HepG2 (cell line): ENCODE measurements at regions not wholly inside any gene's neighbourhood (a gene's known extent, or its start where the extent isn't known, plus 50 kb on each side); places are given as distances from the start of the nearest gene placed in this dataset.

Experiments
- ATAC-seq: fragments of 200-7000 bp; cut with Tn5 transposase; 3 replicates; pipeline ENCODE4 v1.9.1; 2020; ENCODE audit warnings: mild to moderate bottlenecking, moderate library complexity
- BruUV-seq: library from RNA; stranded (reverse); fragments of 400-500 nt; replicated peaks from 2 replicates; lab custom pipeline; 2021; lab: Mats Ljungman, UMichigan
- CTCF ChIA-PET: fragments of 300-600 bp; formaldehyde crosslinking; extraction: SDS; loops from one replicate; lab custom pipeline; 2021; ENCODE audit warnings: low total read pairs, inconsistent platforms, low intra/inter-chr PET ratio; lab: Yijun Ruan, JAX
- POLR2A ChIA-PET: fragments of 350-600 bp; sonication (Branson Sonifier 250); formaldehyde crosslinking; loops from one replicate; lab custom pipeline; 2020; ENCODE audit warnings: antibody characterized with exemption, inconsistent platforms; lab: Yijun Ruan, JAX
- DNase-seq: peaks from one replicate; pipeline ENCODE4 v3.0.0-alpha.2; 2015; ENCODE audit warnings: low spot score
- FAIRE-seq: peaks from 3 replicates; lab custom pipeline; 2011; peaks lifted over from hg19 to GRCh38; lab: Jason Lieb, UNC
- H2AFZ ChIP-seq: one replicate; pipeline ENCODE4 v1.6.1; 2011; ENCODE audit warnings: low read length, inconsistent platforms
- H3K27ac ChIP-seq: fragments of 300-600 bp; 3 replicates; pipeline ENCODE4 v1.8.0; 2011; ENCODE audit warnings: mixed run types, mild to moderate bottlenecking, mixed read lengths, low read length, inconsistent platforms; ENCODE audit not compliant: insufficient read depth; ENCODE audit errors: extremely low read length
- H3K27me3 ChIP-seq, 2 experiments: fragments of 200-600 bp in 1 of 2; 2 replicates in 1 of 2; 3 replicates in 1 of 2; pipeline versions ENCODE4 v1.6.0 to v1.8.0; 2011; ENCODE audit warnings: low read length in 2 of 2, mild to moderate bottlenecking in 2 of 2, moderate library complexity in 2 of 2, inconsistent platforms in 1 of 2; ENCODE audit not compliant: insufficient read depth in 2 of 2, control insufficient read depth in 1 of 2
- H3K36me3 ChIP-seq, 2 experiments: fragments of 200-600 bp in 1 of 2; replicated peaks in 1 of 2; 2 replicates in 1 of 2; 3 replicates in 1 of 2; pipeline versions ENCODE4 v1.5.1 to v1.8.0; 2011; ENCODE audit warnings: low read length in 2 of 2, inconsistent platforms in 1 of 2; ENCODE audit not compliant: insufficient read depth in 2 of 2, control insufficient read depth in 1 of 2
- H3K4me1 ChIP-seq: 2 replicates; pipeline ENCODE4 v1.5.1; 2012; ENCODE audit warnings: low read length, inconsistent platforms; ENCODE audit not compliant: insufficient read depth
- H3K4me2 ChIP-seq: 2 replicates; pipeline ENCODE4 v1.6.0; 2011; ENCODE audit warnings: low read depth, low read length, inconsistent platforms
- H3K4me3 ChIP-seq, 3 experiments: fragments of 200-600 bp in 1 of 3; sonication (generic), shearing (Covaris generic) in 1 of 3; replicated peaks in 1 of 3; 2 replicates each; pipeline ENCODE4 v1.5.1; 2011 to 2016; ENCODE audit warnings: low read length in 3 of 3, inconsistent platforms in 2 of 3, low read depth in 2 of 3, mild to moderate bottlenecking in 2 of 3, control low read depth in 1 of 3, mixed read lengths in 1 of 3; ENCODE audit not compliant: insufficient read depth in 1 of 3
- H3K79me2 ChIP-seq: one replicate; pipeline ENCODE4 v1.6.1; 2011; ENCODE audit warnings: low read length, inconsistent platforms; ENCODE audit not compliant: insufficient read depth
- H3K9ac ChIP-seq: 2 replicates; pipeline ENCODE4 v1.6.0; 2011; ENCODE audit warnings: mild to moderate bottlenecking, low read depth, low read length, inconsistent platforms; ENCODE audit not compliant: insufficient read depth
- H3K9me3 ChIP-seq: 2 replicates; pipeline ENCODE4 v1.5.1; 2012; ENCODE audit warnings: mild to moderate bottlenecking, low read length
- H4K20me1 ChIP-seq: 2 replicates; pipeline ENCODE4 v1.6.0; 2011; ENCODE audit warnings: inconsistent platforms, mild to moderate bottlenecking, low read length, moderate library complexity; ENCODE audit not compliant: insufficient read depth
- ATF2 ChIP-seq: sonication (generic); formaldehyde crosslinking; IDR thresholded peaks from 2 replicates; pipeline ENCODE4 v1.4.0; 2020; ENCODE audit warnings: missing genetic modification reagents
- MIER3 ChIP-seq: IDR thresholded peaks from 2 replicates; pipeline ENCODE4 v1.6.1; 2016; ENCODE audit warnings: missing compliant biosample characterization, borderline replicate concordance
- ZNF597 ChIP-seq: sonication (generic); formaldehyde crosslinking; IDR thresholded peaks from 2 replicates; pipeline ENCODE4 v1.5.0; 2020; ENCODE audit warnings: missing genetic modification reagents
- ZNF629 ChIP-seq: sonication (generic); formaldehyde crosslinking; conservative IDR thresholded peaks from 2 replicates; pipeline ENCODE4 v1.5.0; 2020; ENCODE audit warnings: missing genetic modification reagents
- WGBS: methylation state at CpG from one replicate; pipeline ENCODE4 v1.1.6; 2017; ENCODE audit warnings: low lambda C conversion rate; 5-methylcytosine and 5-hydroxymethylcytosine counted together
- in situ Hi-C: cut with HindIII; loops from 2 replicates; pipeline ENCODE4 v1.10.0; 2017; ENCODE audit warnings: low pct_unique_long_range_greater_than_20kb; ENCODE audit not compliant: extremely low pct_ligation_motif_present
- intact Hi-C: fragments of 100-400 bp; cut with micrococcal nuclease; formaldehyde crosslinking; loops from one replicate; pipeline ENCODE4 v1.10.0; 2022; ENCODE audit not compliant: unreplicated experiment
- TF ChIP-seq, protein P1 (sequence below): sonication (generic); formaldehyde crosslinking; conservative IDR thresholded peaks from 2 replicates; pipeline ENCODE4 v1.4.0; 2020; ENCODE audit warnings: missing genetic modification reagents
- TF ChIP-seq, protein P2 (sequence below): sonication (generic); formaldehyde crosslinking; conservative IDR thresholded peaks from 2 replicates; pipeline ENCODE4 v1.5.0; 2020; ENCODE audit warnings: missing genetic modification reagents

GRCh38 chr16:54587176-54587515 is 300.6 kb upstream of the IRX3 start:
- intact Hi-C loops: no loop called here
- TF ChIP-seq ATF2 (CRISPR knock-in tag): no peak
- TF ChIP-seq, all 625 proteins: peak for 0

GRCh38 chr16:54586474-54587175 is 300.0 kb upstream of the IRX3 start:
- H3K4me3 ChIP-seq: no peak overlapping the region
- intact Hi-C loops: no loop called here
- H3K4me1 ChIP-seq: no peaks in the 10 kb centered on the region
- peaks cover 0 to 15% of the 10 kb centered on the region in 2 experiments; a peak in 3 of 5 replicates for H3K27me3 ChIP-seq
- FAIRE-seq (no peak), DNase-seq (no peak), ATAC-seq (no peak)
- H3K9ac ChIP-seq: no peak overlapping the region
- TF ChIP-seq, protein P1, sequence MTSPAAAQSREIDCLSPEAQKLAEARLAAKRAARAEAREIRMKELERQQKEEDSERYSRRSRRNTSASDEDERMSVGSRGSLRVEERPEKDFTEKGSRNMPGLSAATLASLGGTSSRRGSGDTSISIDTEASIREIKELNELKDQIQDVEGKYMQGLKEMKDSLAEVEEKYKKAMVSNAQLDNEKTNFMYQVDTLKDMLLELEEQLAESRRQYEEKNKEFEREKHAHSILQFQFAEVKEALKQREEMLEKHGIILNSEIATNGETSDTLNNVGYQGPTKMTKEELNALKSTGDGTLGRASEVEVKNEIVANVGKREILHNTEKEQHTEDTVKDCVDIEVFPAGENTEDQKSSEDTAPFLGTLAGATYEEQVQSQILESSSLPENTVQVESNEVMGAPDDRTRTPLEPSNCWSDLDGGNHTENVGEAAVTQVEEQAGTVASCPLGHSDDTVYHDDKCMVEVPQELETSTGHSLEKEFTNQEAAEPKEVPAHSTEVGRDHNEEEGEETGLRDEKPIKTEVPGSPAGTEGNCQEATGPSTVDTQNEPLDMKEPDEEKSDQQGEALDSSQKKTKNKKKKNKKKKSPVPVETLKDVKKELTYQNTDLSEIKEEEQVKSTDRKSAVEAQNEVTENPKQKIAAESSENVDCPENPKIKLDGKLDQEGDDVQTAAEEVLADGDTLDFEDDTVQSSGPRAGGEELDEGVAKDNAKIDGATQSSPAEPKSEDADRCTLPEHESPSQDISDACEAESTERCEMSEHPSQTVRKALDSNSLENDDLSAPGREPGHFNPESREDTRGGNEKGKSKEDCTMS (CRISPR knock-in tag): no peak
- TF ChIP-seq ZNF629 (CRISPR knock-in tag) (peak; percentile 31; the same call in 1 of the 2 replicates), MIER3 (no peak), ZNF597 (no peak)
- TF ChIP-seq, protein P2, sequence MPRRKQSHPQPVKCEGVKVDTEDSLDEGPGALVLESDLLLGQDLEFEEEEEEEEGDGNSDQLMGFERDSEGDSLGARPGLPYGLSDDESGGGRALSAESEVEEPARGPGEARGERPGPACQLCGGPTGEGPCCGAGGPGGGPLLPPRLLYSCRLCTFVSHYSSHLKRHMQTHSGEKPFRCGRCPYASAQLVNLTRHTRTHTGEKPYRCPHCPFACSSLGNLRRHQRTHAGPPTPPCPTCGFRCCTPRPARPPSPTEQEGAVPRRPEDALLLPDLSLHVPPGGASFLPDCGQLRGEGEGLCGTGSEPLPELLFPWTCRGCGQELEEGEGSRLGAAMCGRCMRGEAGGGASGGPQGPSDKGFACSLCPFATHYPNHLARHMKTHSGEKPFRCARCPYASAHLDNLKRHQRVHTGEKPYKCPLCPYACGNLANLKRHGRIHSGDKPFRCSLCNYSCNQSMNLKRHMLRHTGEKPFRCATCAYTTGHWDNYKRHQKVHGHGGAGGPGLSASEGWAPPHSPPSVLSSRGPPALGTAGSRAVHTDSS (CRISPR knock-in tag): no peak
- WGBS: 13% methylated on average over 4 of the region's 4 CpGs
- ChIA-PET CTCF (no interaction called here), POLR2A (no interaction called here)
- no peaks in the 10 kb centered on the region for H3K9me3 ChIP-seq
- H4K20me1 ChIP-seq: no peaks in the 10 kb centered on the region
- no peak overlapping the region for H3K27ac ChIP-seq
- H2AFZ ChIP-seq: no peak overlapping the region
- no peaks in the 10 kb centered on the region for H3K36me3 ChIP-seq
- no peaks in the 10 kb centered on the region for H3K79me2 ChIP-seq
- no TSS peak for BruUV-seq
- no peak overlapping the region for H3K4me2 ChIP-seq
- in situ Hi-C loops: no loop called here

More at GRCh38 chr16:54587176-54587515, 300.6 kb upstream of the IRX3 start:
- in situ Hi-C loops: no loop called here
- Histone ChIP-seq H3K36me3 (no peaks in the 10 kb centered on the region), H4K20me1 (no peaks in the 10 kb centered on the region), H3K4me3 (no peak overlapping the region), H3K9ac (no peak overlapping the region), H3K4me1 (no peaks in the 10 kb centered on the region), H2AFZ (no peak overlapping the region), H3K27ac (no peak overlapping the region), H3K79me2 (no peaks in the 10 kb centered on the region), H3K9me3 (no peaks in the 10 kb centered on the region), H3K4me2 (no peak overlapping the region), H3K27me3 (peaks cover 0 to 20% of the 10 kb centered on the region in 2 experiments; a peak in 3 of 5 replicates)
- no peak for ATAC-seq
- ChIA-PET POLR2A (no interaction called here), CTCF (no interaction called here)
- no TSS peak for BruUV-seq
- FAIRE-seq: no peak
- DNase-seq: no peak
- whole genome bisulfite sequencing: 33% methylated on average over 2 of the region's 3 CpGs
